ENCODE measurements at regions not wholly inside any gene's neighbourhood (a gene's known extent, or its start where the extent isn't known, plus 50 kb on each side); places are given as distances from the start of the nearest gene placed in this dataset.

- H3K27ac Mint-ChIP-seq (ENCODE audit: unreplicated experiment), result no peak overlapping the region
- no peak overlapping the region for H3K4me3 Mint-ChIP-seq (ENCODE audit: unreplicated experiment)
- no peaks in the 10 kb centered on the region for H3K4me1 Mint-ChIP-seq (ENCODE audit: unreplicated experiment)
- no peaks in the 10 kb centered on the region for H3K9me3 Mint-ChIP-seq (ENCODE audit: unreplicated experiment)
- no peaks in the 10 kb centered on the region for H3K27me3 Mint-ChIP-seq (ENCODE audit: unreplicated experiment)
- DNase-seq (ENCODE audit: low spot score), result no peak
- H3K36me3 Mint-ChIP-seq (ENCODE audit: low read depth, unreplicated experiment), result no peaks in the 10 kb centered on the region
- TF ChIP-seq CTCF (IDR thresholded peaks at IDR 0.05; ENCODE audit: unreplicated experiment), result no peak
These were observed 54.5 kb downstream of the TKTL2 start for GRCh38 chr4:163419074-163419473.

- no peaks in the 10 kb centered on the region for H3K9me3 Mint-ChIP-seq (ENCODE audit: unreplicated experiment)
- H3K27ac Mint-ChIP-seq (ENCODE audit: unreplicated experiment), result no peak overlapping the region
- TF ChIP-seq CTCF (IDR thresholded peaks at IDR 0.05; ENCODE audit: unreplicated experiment), result no peak
- no peak for DNase-seq (ENCODE audit: low spot score)
- H3K27me3 Mint-ChIP-seq (ENCODE audit: unreplicated experiment), result no peaks in the 10 kb centered on the region
- H3K4me1 Mint-ChIP-seq (ENCODE audit: unreplicated experiment), result no peaks in the 10 kb centered on the region
- no peaks in the 10 kb centered on the region for H3K36me3 Mint-ChIP-seq (ENCODE audit: low read depth, unreplicated experiment)
- H3K4me3 Mint-ChIP-seq (ENCODE audit: unreplicated experiment), result no peak overlapping the region
These were observed 57.9 kb downstream of the TKTL2 start for GRCh38 chr4:163415668-163416067.

- DNase-seq (ENCODE audit: low spot score), result no peak
- H3K9me3 Mint-ChIP-seq (ENCODE audit: unreplicated experiment), result no peaks in the 10 kb centered on the region
- no peak for TF ChIP-seq CTCF (IDR thresholded peaks at IDR 0.05; ENCODE audit: unreplicated experiment)
- no peaks in the 10 kb centered on the region for H3K27me3 Mint-ChIP-seq (ENCODE audit: unreplicated experiment)
- H3K36me3 Mint-ChIP-seq (ENCODE audit: low read depth, unreplicated experiment), result no peaks in the 10 kb centered on the region
- H3K4me1 Mint-ChIP-seq (ENCODE audit: unreplicated experiment), result no peaks in the 10 kb centered on the region
- no peak overlapping the region for H3K4me3 Mint-ChIP-seq (ENCODE audit: unreplicated experiment)
- H3K27ac Mint-ChIP-seq (ENCODE audit: unreplicated experiment), result no peak overlapping the region
These were observed 59.3 kb downstream of the TKTL2 start for GRCh38 chr4:163414275-163414674.

- Mint-ChIP-seq H3K36me3 (ENCODE audit: low read depth, unreplicated experiment) (no peaks in the 10 kb centered on the region), H3K4me3 (ENCODE audit: unreplicated experiment) (no peak overlapping the region), H3K27me3 (ENCODE audit: unreplicated experiment) (no peaks in the 10 kb centered on the region), H3K27ac (ENCODE audit: unreplicated experiment) (peak overlapping the region; percentile 61), H3K9me3 (ENCODE audit: unreplicated experiment) (no peaks in the 10 kb centered on the region), H3K4me1 (ENCODE audit: unreplicated experiment) (peaks cover 7% of the 10 kb centered on the region)
- TF ChIP-seq CTCF (IDR thresholded peaks at IDR 0.05; ENCODE audit: unreplicated experiment), result no peak
- no peak for DNase-seq (ENCODE audit: low spot score)
These were observed 60.9 kb downstream of the NPY5R start for GRCh38 chr4:163404580-163404979.

- Mint-ChIP-seq H3K4me3 (ENCODE audit: unreplicated experiment) (no peak overlapping the region), H3K4me1 (ENCODE audit: unreplicated experiment) (peaks cover 7% of the 10 kb centered on the region), H3K9me3 (ENCODE audit: unreplicated experiment) (no peaks in the 10 kb centered on the region), H3K27ac (ENCODE audit: unreplicated experiment) (no peak overlapping the region), H3K27me3 (ENCODE audit: unreplicated experiment) (no peaks in the 10 kb centered on the region), H3K36me3 (ENCODE audit: low read depth, unreplicated experiment) (no peaks in the 10 kb centered on the region)
- TF ChIP-seq CTCF (IDR thresholded peaks at IDR 0.05; ENCODE audit: unreplicated experiment), result no peak
- DNase-seq (ENCODE audit: low spot score), result no peak
These were observed 60.4 kb downstream of the NPY5R start for GRCh38 chr4:163404080-163404479.
